ENCODE measurements at regions not wholly inside any gene's neighbourhood (a gene's known extent, or its start where the extent isn't known, plus 50 kb on each side); places are given as distances from the start of the nearest gene placed in this dataset.

GRCh38 chr5:143761663-143762062 is 50.3 kb upstream of the HMHB1 start:
- TF ChIP-seq CTCF (conservative IDR thresholded peaks at IDR 0.05; ENCODE audit: low read depth, low read length) (no peak), EZH2 (IDR thresholded peaks at IDR 0.05; ENCODE audit: borderline replicate concordance, low read depth, low read length, poor library complexity, severe bottlenecking) (no peak)
- no TSS peak for BruUV-seq (replicated peaks)
- Histone ChIP-seq H3K27ac (ENCODE audit: low read depth, low read length, poor library complexity, severe bottlenecking) (no peak overlapping the region), H3K9me3 (ENCODE audit: low read depth, low read length, poor library complexity, severe bottlenecking) (no peaks in the 10 kb centered on the region), H3K27me3 (replicated peaks; ENCODE audit: insufficient read depth, low read depth, low read length, poor library complexity) (no peaks in the 10 kb centered on the region), H3K4me3 (ENCODE audit: low read depth, low read length, poor library complexity, severe bottlenecking) (no peak overlapping the region), H3K36me3 (ENCODE audit: insufficient read depth, low read length, poor library complexity, severe bottlenecking) (no peaks in the 10 kb centered on the region), H3K4me1 (ENCODE audit: insufficient read depth, low read length, poor library complexity, severe bottlenecking) (no peaks in the 10 kb centered on the region)
- DNase-seq (ENCODE audit: low spot score), result no peak
- ChIA-PET CTCF (no interaction called here), POLR2A (ENCODE audit: low non-redundant PET) (no interaction called here)
- intact Hi-C loops (cut with micrococcal nuclease; ENCODE audit: unreplicated experiment), result no loop called here

GRCh38 chr5:143760755-143761154 is 51.2 kb upstream of the HMHB1 start:
- POLR2A ChIA-PET (ENCODE audit: low non-redundant PET), result no interaction called here
- H3K9me3 ChIP-seq (ENCODE audit: low read depth, low read length, poor library complexity, severe bottlenecking), result no peaks in the 10 kb centered on the region
- H3K27ac ChIP-seq (ENCODE audit: low read depth, low read length, poor library complexity, severe bottlenecking), result no peak overlapping the region
- H3K4me3 ChIP-seq (ENCODE audit: low read depth, low read length, poor library complexity, severe bottlenecking), result no peak overlapping the region
- no TSS peak for BruUV-seq (replicated peaks)
- H3K4me1 ChIP-seq (ENCODE audit: insufficient read depth, low read length, poor library complexity, severe bottlenecking), result no peaks in the 10 kb centered on the region
- H3K36me3 ChIP-seq (ENCODE audit: insufficient read depth, low read length, poor library complexity, severe bottlenecking), result no peaks in the 10 kb centered on the region
- no peak for TF ChIP-seq CTCF (conservative IDR thresholded peaks at IDR 0.05; ENCODE audit: low read depth, low read length)
- TF ChIP-seq EZH2 (IDR thresholded peaks at IDR 0.05; ENCODE audit: borderline replicate concordance, low read depth, low read length, poor library complexity, severe bottlenecking), result no peak
- no peak for DNase-seq (ENCODE audit: low spot score)
- intact Hi-C loops (cut with micrococcal nuclease; ENCODE audit: unreplicated experiment), result no loop called here
- no peaks in the 10 kb centered on the region for H3K27me3 ChIP-seq (replicated peaks; ENCODE audit: insufficient read depth, low read depth, low read length, poor library complexity)
- CTCF ChIA-PET, result no interaction called here

GRCh38 chr5:143760131-143760505 is 51.8 kb upstream of the HMHB1 start:
- no peaks in the 10 kb centered on the region for H3K36me3 ChIP-seq (ENCODE audit: insufficient read depth, low read length, poor library complexity, severe bottlenecking)
- DNase-seq (ENCODE audit: low spot score), result no peak
- CTCF ChIA-PET, result no interaction called here
- H3K9me3 ChIP-seq (ENCODE audit: low read depth, low read length, poor library complexity, severe bottlenecking), result no peaks in the 10 kb centered on the region
- BruUV-seq (replicated peaks), result no TSS peak
- no peaks in the 10 kb centered on the region for H3K4me1 ChIP-seq (ENCODE audit: insufficient read depth, low read length, poor library complexity, severe bottlenecking)
- H3K4me3 ChIP-seq (ENCODE audit: low read depth, low read length, poor library complexity, severe bottlenecking), result no peak overlapping the region
- TF ChIP-seq EZH2 (IDR thresholded peaks at IDR 0.05; ENCODE audit: borderline replicate concordance, low read depth, low read length, poor library complexity, severe bottlenecking) (no peak), CTCF (conservative IDR thresholded peaks at IDR 0.05; ENCODE audit: low read depth, low read length) (no peak)
- no peak overlapping the region for H3K27ac ChIP-seq (ENCODE audit: low read depth, low read length, poor library complexity, severe bottlenecking)
- POLR2A ChIA-PET (ENCODE audit: low non-redundant PET), result no interaction called here
- no peaks in the 10 kb centered on the region for H3K27me3 ChIP-seq (replicated peaks; ENCODE audit: insufficient read depth, low read depth, low read length, poor library complexity)
- intact Hi-C loops (cut with micrococcal nuclease; ENCODE audit: unreplicated experiment), result no loop called here
